Stimulated activated CD4-positive, alpha-beta T cell treated with anti-CD3 and anti-CD28 coated beads, Interleukin-4, amount 100 ng/mL, for 4 hours (primary cell): ENCODE measurements at regions not wholly inside any gene's neighbourhood (a gene's known extent, or its start where the extent isn't known, plus 50 kb on each side); places are given as distances from the start of the nearest gene placed in this dataset.
"Not testable (repeated sequence)": the region's sequence is repeated elsewhere in the genome, so short reads cannot be mapped to it uniquely, and the experiment has no call there.

Source experiments
- DNase-seq, 2 experiments: peaks; one replicate each; pipeline ENCODE4 v3.0.0-alpha.2; 2020

DNA sequence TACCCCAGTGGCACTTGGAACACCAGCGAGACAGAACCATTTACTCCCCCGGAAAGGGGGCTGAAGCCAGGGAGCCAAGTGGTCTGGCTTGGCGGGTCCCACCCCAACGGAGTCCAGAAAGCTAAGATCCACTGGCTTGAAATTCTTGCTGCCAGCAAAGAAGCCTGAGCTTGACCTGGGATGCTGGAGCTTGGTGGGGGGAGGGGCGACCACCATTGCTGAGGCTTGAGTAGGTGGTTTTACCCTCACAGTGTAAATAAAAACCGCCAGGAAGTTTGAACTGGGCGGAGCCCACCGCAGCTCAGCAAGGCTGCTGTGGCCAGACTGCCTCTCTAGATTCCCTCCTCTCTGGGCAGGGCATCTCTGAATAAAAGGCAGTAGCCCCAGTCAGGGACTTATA lies 62.8 kb downstream of the RPS24 start:
- DNase-seq: not testable (repeated sequence)

DNA sequence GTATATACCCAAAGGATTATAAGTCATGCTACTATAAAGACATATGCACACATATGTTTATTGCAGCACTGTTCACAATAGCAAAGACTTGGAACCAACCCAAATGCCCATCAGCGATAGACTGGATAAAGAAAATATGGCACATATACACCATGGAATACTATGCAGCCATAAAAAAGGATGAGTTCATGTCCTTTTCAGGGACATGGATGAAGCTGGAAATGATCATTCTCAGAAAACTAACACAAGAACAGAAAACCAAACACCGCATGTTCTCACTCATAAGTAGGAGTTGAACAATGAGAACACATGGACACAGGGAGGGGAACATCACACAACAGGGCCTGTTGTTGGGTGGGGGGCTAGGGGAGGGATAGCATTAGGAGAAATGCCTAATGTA lies 68.9 kb downstream of the RPS24 start:
- not testable (repeated sequence) for DNase-seq

DNA sequence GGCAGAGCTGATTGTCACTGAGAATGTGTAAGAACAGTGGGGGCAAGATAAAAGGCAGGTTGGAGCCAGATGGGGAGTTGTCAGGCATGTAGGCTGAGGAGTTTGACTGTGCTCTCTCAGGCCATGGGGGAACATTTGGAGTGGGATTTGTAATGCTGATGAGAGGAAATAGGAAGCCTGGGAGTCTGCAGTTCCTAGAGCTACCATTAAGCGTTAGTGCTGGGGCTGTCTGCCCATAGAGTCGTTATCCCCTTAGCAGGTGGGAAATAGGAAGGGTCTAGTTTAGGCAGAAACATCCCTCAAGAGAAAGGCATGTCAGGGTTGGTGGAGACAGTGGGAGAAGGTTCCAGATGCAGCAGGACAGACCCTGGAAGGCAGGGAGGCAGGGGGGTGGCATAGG lies 75.5 kb downstream of the RPS24 start:
- no peak for DNase-seq

DNA sequence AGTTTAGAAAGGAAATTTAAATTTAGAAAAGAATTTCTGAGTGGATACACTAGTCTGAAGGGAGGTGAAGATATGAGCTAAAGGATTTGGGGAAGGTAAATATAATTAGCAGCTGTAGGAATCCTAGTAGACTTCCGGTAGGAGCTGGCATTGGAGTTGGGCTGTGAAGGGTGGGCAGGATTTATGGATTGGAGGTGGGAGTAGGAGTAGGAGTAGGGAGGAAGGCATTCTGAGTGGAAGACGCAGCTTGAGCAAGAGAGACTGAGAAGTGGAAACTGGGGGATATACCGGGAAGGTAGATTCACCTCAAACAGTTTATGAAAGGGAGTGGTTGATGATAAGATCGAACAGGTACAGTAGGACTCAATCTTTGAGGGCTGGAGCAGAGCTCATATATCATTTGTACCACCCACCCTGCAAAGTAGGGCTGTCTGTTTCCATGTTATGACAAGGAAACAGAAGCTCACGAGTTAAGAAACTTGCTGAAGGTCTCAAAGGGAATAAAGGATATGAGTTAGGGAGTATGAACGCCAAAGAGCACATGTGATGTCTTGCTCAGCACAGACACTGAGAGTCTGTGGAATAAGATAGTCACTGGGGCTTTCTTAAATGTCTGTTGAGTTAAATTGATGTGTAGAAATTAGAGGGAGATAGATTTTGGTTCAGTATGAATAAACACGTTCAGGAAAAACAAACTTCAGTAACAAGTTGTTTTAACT lies 81.6 kb downstream of the RPS24 start:
- DNase-seq: no peak

DNA sequence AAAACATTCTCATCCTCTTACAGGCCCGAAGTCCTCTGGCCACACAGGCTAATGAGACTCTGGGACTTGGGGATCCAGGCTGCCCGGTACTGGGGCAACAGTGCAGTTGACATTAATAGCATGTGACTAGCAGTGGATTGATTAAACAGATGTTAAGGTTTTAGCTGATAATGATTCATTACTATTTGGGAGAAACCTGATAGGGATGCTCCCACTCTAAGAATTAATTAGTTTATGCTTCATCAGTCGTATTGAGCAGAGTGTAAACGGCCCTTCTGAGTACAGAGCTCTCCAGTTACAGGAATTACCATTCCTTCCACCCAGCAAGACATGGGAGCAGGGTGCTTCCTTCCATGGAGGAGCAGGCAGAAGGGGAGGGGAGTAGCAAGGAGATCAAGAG lies 82.7 kb downstream of the RPS24 start:
- no peak for DNase-seq

DNA sequence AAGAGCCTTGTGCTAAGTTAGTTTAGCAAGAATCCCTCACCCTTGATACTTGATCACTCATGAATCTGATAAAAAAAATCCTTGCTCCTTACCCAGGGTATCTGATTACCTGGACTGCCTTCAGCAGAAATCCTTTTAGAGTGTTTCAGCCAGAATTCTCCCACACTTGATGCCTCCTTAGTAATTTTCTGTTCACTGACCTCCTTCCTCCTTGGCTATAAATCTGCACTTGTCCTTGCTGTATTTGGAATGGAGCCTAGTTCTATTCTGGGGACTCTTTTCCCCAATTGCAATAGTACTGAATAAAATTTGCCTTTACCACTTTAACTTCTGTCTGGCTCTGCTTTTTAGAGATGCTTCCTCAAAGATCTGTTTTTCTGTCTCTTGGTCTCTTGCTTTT lies 84.9 kb downstream of the RPS24 start:
- no peak for DNase-seq

DNA sequence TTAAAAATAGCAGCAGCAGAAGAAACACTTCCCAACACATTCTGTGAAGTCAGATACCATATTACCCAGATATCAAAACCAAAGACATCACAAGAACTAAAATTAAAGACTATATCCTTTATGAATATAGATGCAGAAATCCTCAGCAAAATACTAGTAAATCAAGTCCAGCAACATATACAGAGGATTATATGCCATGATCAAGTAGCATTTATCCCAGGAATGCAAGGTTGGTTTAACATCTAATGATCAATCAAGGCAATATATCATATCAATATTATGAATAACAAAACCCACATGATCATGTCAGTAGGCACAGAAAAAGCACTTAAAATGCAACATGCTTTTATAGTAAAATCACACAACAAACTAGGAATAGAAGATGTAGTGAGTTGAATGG lies 88.1 kb downstream of the RPS24 start:
- no peak for DNase-seq

DNA sequence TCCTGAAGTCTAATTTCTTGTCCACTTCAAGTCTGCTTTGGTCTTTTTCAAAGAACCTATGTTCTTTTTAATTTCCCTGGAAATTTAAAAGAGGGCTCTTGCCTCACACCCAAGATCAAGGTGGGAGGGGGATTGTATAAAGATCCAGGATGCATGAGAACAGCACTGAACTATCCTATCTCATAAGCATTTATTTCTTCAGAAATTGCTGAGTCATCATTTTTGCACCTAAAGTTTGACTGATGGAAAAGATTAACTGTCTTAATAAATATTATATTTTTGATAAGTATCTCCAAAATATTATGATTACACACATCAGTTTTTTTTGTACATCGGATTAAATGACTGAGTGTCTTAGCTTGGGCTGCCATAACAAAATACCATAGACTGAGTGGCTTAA lies 90.5 kb downstream of the RPS24 start:
- no peak for DNase-seq

DNA sequence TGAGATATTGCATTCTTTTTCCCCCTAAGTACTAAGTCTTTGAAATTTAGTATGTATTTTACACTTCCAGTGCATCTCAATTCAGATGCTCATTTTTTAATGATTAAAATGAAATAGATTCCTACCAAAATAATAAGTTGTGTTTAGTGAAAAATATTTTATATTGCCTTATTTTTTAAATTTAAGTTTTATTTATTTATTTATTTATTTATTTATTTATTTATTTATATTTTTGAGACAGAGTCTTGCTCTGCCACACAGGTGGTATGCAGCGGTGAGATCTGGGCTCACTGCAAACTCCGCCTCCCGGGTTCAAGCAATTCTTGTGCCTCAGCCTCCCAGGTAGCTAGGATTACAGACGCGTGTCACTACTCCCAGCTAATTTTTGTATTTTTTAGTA lies 95.5 kb downstream of the RPS24 start:
- no peak for DNase-seq

DNA sequence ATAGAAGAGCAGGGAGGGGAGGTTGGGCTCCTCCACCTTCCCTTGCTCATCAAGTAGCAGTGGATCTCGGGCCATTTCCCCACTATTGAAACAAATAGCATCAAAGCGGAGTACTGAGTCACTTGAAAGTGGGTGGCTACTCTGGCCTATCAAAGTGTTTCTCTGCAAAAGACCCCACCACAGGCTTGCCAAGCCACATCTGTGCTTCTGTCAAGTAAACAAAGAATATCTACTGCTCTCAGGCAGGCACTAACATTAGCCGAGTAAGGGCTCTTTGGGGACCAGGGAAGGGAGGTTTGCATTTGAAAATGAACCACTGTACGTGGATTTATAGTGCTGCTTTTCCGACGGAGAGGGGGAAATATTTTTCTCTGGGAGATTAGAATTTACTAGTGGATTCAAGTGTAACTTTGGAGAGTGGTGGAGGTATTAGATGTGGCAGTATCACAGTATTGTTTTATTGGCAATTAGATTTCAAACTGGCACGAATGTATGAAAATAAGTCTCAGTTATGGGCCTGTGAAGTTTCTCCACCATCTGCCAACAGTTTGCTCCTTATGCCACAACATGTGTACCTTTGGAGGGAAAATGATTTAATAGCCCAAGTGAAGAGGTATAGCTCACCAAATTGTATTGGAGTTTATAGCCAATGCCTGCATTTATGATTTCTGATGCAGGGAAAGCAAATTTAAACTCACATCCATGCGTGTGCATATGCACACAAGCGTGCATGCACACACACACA lies 97.5 kb downstream of the RPS24 start:
- no peak for DNase-seq

DNA sequence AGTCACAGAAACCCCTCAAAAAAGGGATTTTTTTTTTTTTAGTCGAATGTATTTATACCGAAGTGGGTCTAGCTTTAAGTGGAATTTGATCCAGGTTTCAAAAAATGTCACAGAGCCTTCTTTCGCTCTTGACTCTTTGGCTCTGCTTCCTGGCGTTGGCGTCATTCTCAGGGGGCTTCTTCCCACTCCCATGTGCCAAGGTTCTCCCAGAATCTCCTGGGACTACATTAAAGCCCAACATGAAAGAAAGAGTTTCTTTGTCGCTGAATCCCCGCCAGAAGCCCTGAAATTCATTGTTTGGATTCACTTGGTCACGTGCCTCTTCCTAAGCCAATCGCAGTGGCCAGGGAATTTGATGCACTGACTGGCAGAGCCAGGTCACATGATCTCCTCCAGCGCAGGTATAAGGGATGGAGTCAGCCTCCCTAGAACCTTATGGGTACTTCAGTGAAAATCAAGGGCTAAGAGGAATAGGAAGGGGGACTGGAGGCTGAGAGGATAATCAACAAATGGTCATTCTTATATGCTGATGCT lies 101.2 kb downstream of the RPS24 start:
- DNase-seq: no peak

DNA sequence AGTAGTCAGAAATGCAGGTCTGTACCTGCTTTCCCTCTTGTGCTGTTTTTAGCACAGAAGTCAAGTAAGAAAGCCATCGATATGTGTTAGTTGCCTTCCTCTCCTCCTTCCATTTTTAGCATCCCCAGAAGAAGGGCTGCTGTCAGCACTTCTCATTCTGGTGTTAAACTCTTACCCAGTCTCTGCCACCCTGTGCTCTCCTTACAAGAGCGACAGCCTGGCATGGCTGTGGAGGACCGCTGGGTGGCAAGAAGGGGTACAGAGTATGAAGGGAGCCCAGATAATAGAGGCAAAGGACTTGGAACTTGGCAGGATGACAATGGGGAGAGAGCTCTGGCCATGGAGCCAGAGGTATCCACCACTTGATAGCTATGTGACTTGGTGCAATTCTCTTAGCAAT lies 103.5 kb downstream of the RPS24 start:
- no peak for DNase-seq

DNA sequence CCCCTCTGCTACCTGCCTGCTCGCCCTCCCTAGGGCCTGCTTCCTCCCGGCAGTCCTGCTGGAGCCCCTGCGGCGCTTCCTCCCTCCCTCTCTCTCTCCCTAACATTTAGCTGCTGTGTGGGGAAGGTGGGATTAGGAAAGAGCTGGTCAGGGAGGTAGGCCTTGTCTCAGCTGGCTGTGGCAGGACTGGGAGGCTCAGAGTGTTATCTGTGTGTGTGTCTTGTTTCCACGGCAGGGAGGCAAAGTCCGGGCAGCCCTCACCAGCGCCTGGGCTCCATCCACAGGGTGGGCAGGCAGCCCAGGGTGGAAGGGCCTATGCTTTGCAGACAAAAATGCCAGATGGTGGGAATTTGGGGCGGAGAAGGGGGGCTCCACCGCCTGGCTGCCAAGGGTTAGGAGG lies 105.7 kb downstream of the RPS24 start:
- no peak for DNase-seq

DNA sequence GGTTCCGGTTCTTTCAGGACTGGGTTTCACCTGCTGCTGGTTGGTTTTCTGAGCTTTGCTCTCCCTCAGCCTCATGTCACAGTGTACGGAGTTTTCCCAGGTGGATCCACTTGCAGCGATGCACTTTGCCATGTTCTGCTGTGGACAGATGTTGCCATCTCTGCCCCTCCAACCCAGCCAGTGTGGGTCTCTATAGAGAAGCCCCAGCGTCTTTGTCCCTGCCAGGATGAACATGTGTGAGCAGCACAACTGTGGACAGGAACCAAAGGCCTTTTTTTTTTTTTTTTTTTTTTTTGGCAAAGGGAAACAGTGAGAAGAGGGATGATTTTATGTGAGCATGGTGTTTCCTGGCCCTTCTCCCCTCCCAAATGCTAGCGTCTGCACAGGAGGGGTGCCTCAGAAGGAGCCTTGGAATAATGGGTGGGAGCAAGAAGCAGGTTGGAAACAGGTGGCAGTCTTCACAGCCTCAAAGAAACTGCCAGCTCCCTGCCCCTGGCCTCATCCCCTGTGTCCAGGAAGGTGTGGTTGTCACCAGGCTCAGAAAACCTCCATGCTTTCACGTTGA lies 106.5 kb downstream of the RPS24 start:
- DNase-seq: no peak

DNA sequence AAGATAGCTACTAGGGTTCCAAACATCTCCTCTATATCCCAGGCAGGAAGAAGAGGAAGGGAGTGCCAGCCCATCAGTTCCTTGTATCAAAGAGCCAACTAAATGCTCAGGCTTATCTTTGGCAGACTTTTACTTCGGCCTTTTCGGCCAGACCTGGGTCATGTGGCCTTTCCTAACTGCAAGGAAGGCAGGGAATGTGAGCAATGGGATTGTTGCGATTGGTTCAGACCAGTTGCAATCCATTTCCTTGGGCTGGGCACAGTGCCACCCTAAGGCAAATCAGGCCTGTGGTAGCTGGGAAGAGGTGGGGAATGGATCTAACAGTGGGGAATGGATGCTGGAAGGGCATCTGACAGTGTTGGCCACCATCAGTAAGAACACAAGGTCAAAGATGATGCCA lies 109.9 kb downstream of the RPS24 start:
- no peak for DNase-seq

DNA sequence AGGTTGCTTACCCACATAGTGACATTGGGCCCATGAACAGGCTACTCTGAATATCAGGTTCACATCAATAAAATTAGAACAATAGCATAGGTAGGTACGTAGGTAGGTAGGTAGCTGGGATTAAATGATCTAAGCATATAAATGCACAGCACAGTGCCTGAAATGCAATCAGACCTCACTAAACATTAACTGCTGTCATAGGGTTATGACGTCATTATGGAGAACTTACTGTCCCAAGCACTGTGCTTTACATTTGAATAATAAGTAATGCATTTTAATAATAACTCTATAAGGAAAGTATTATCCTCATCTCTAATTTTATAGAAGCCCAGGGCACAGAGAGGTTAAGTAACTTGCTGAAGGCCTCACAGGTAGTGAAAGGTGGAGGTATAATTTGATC lies 112.5 kb downstream of the RPS24 start:
- DNase-seq: no peak

DNA sequence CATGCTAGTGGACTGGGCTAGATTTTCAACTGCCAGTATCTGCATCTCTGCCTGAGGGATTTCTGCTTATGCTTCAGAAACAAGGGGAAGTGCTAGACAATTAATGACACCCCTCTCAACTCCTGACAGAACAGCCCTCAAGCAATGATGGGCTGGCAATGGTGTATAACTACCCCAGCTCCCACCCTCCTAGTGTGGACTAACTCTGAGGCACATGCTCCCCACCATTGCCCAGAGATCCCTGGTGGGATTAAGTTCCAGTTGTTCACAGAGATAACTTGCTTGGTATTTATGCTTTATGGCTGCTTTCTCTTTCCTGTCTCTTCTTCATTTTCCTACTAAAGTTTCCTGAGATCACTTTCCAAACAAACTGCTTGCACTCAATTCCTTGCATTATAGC lies 113.5 kb downstream of the RPS24 start:
- DNase-seq: no peak

DNA sequence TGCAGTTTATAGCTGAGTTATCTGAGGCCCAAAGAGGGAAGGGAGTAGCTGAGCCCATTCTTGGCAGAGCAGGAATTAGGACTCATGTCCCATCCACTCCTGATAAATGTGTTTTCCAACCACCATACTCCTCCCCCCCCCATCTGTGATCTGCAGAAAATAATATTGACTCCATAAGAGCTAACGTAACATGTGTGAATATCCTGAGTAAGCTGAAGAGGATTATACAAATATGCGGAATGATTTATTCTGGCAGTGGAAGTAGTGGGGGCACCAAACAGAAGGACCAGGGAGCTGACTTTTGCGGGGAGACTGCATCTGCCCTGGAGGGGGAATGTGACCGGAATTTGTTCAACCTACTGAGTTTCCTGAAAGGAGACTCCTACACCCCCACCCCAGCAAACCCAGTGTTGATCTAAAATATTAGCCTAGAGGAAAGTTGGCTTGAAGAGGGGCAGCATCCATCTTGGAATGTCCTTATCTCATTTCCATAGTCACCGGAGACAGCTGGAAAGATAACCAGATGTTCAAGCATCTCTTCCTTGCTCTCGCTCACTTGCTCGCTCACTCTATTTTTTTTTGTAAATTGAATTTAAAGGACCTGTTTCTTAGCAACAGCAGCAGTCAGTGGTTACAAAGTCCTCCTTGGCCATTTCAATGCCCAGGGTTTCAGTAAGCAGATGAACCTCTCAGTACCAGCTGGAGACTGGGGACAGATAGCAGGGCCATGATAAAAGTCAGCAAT lies 114.7 kb downstream of the RPS24 start:
- DNase-seq: no peak

DNA sequence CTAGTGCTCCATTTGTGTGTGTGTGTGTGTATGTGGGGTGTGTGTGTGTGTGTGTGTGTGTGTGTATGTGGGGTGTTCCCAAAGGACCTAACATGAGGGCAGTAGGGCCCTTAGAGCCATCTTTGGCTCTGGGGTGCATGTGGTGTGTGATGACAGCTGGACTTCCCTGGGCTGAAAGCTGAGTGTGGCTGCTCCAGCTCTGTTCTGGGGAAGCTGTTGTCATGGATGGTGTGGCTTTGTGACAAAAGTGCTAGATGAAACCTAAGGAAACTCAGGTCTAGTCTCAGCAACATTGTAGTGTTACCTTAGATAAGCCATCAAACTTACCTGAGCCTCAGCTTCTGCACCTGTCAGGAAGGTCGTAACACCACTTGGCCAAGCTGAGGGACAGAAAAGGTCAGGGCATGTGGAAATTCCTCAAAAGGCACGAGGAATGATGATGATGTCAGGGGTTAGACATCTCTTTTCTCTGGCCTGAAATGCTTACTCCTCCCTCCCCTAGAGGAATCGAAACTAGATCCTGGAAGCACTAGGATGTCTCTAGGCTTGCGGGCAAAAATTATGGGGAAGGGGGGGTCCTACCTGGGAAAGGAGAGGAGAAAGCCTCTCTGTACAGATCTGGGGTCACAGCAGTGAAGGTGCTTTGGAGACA lies 115.4 kb downstream of the RPS24 start:
- no peak for DNase-seq

DNA sequence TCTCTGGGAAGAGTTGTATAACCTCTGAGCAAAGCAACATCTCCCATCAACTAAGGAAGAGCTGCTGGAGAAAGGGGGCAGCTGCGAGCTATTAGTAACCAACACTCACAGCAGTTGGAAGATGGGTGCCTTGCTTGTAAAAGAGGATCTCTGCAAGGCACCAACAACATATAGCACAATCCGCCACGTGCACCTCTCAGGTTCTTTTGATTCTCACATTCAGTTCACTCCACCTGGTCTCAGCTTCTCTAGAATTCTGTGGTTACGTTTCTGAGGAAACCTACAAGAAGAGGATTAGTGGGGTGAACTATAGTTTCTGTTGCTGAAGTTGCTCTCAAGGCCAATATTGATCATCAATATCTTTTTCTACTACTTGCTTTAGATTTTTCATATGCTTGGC lies 117.1 kb downstream of the RPS24 start:
- no peak for DNase-seq

DNA sequence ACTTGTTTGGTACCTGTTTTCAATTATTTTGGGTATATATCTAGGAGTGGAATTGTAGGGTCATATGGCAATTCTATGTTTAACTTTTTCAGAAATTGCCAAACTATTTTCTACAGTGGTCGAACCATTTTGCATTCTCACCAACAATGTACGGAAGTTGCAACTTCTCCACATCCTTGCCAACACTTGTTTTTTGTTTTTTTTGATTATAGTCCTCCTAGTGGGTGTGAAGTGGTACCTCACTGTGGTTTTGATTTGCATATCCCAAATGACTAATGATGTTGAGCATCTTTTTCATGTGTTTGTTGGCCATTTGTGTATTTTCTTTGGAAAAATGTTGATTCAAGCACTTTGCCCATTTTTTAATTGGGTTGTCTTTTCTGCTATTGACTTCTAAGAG lies 122.1 kb downstream of the RPS24 start:
- no peak for DNase-seq

DNA sequence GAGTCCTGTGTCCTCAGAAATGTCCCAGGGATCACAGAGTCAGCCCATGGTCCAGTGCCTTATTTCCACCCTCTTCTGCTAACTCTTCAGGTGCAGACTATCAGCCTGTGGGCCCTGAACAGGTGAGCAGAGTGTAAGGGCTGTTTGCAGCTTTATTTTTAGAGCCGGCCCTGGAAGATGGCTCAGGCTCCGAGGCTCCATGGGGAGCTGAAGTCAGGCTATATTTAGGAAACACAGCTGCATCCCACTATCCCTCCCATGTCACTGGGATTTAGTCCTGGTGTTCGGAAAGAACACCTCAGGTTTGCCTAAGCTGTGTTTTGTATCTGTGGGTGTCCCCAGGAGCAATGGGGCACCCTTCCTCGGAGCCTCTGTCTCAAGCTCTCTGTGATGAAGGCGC lies 126.9 kb downstream of the RPS24 start:
- DNase-seq: no peak

DNA sequence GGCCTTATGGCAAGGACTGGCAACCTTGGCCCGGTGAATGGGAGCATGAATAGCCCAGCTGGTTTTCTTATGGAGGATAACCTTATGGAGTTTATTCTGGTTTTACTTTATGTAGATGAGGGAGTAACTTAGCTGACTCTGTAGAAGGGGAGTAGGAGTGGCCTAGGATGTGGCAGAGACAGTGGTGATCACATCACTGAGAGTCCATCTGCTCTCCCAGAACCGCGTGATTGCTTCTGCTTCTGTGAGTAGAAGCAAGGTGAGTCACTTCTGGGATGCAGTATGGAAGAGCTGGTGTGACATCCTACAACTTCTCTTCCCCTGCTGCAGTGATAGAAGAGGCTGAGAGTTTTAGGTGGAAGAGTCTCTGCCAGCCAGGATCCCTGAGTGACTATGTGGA lies 129.2 kb downstream of the RPS24 start:
- DNase-seq: no peak
